LNCaP clone FGC (cell line): ENCODE measurements at regions not wholly inside any gene's neighbourhood (a gene's known extent, or its start where the extent isn't known, plus 50 kb on each side); places are given as distances from the start of the nearest gene placed in this dataset.
A peak's percentile ranks its signal among the peaks of the same experiment; 100 is the strongest.

Experiments
- DNase-seq: peaks from one replicate; pipeline ENCODE4 v3.0.0-alpha.2; 2011; ENCODE audit warnings: low read depth
- H3K4me3 ChIP-seq: 2 replicates; pipeline ENCODE4 v1.5.1; 2011; ENCODE audit warnings: mild to moderate bottlenecking, low read depth, low read length, control low read depth
- TF ChIP-seq, protein P1 (sequence below): IDR thresholded peaks from 2 replicates; pipeline ENCODE4 v1.5.1; 2012; ENCODE audit warnings: mild to moderate bottlenecking; ENCODE audit not compliant: control insufficient read depth, insufficient read depth; ENCODE audit errors: extremely low read depth

DNA sequence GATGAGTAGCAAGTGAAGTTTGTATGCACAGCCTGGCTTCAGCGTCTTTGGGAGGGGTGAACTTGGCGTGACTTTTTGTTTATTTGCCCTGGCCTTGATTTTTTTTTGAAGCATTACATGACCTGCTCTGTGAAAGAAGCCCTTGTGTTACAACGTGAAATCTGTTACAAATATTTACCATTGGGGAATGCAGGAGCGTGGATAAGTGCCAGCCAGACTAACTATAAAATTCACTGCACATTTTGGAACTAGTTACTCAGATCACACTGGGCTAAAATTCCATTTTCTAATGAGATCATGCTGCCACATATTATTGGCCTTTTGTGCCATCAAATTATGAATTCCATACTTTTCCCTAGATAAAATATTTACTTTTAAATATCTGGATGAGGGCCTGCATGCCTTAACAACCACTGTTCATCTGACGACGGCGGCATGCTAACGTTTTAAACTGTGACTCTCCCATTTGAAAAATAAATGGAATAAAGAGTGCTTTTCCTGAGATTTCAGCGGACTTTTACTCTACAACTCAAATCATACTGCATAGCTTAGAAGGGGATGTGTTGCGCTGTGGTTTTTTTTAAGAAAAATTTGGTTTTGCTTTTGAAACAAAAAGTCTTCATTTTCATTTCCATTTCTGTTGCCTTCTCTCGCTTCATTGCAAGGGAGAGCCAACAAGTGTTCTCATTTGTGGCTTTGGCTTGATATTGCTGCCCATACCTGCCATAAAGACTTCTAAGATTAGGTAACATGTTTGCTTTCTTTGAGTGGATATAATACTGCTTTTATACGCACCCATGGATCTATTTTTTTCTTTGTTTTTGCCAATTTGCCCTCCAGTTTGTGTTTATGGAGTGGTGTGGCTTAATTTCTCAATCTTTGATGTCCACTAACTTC lies 352.2 kb downstream of the TFEC start:
- no peak overlapping the region for H3K4me3 ChIP-seq
- TF ChIP-seq, protein P1, sequence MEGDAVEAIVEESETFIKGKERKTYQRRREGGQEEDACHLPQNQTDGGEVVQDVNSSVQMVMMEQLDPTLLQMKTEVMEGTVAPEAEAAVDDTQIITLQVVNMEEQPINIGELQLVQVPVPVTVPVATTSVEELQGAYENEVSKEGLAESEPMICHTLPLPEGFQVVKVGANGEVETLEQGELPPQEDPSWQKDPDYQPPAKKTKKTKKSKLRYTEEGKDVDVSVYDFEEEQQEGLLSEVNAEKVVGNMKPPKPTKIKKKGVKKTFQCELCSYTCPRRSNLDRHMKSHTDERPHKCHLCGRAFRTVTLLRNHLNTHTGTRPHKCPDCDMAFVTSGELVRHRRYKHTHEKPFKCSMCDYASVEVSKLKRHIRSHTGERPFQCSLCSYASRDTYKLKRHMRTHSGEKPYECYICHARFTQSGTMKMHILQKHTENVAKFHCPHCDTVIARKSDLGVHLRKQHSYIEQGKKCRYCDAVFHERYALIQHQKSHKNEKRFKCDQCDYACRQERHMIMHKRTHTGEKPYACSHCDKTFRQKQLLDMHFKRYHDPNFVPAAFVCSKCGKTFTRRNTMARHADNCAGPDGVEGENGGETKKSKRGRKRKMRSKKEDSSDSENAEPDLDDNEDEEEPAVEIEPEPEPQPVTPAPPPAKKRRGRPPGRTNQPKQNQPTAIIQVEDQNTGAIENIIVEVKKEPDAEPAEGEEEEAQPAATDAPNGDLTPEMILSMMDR = no peak
- peak; percentile 91 for DNase-seq

DNA sequence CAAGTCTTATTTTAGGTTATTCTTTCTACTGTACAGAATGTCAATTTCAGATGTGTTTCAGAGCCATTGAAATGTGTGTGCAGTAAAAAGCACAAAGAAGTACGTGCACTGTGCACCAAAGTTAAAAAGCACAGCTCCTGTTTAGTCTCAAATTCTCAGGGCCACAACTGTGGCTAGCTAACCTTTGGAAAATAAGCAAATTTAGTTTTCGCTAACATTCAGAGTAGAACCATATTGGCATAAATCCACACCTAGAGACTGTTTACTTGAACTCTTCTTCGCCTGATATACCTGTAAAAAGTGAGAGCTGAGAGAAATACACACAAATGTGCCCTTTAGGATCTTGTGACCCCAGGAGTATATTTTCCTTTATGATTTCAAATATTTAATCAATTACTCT lies 353.9 kb downstream of the TFEC start:
- DNase-seq = no peak
- H3K4me3 ChIP-seq = no peak overlapping the region
- TF ChIP-seq, protein P1 = no peak

DNA sequence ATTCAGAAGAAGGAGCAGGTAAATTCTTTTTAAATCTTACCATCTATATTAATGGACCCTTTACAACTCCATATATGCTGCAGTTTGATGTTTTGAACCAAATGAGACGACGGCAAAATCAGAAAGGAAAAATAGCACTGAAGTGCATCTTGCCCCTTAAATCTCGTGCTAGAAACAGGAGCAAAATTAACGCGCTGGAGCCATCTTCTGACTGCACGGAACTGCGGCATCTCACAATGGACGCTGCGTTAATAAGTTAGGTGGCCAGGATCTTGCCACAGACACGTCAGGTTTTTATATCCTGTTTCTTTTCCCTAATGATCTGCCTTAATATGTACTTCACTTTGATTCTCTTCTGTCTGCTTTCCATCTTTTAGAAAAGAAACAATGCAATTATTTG lies 354.5 kb downstream of the TFEC start:
- no peak for DNase-seq
- no peak overlapping the region for H3K4me3 ChIP-seq
- TF ChIP-seq, protein P1 = peak; percentile 51

GRCh38 chr7:115674467-115675024 lies 356.0 kb downstream of the TFEC start:
- TF ChIP-seq, protein P1 = no peak
- no peak overlapping the region for H3K4me3 ChIP-seq
- DNase-seq = no peak

GRCh38 chr7:115672024-115672423 lies 358.5 kb downstream of the TFEC start:
- TF ChIP-seq, protein P1 = no peak
- H3K4me3 ChIP-seq = no peak overlapping the region
- no peak for DNase-seq

- no peak for DNase-seq
- H3K4me3 ChIP-seq = no peak overlapping the region
- TF ChIP-seq, protein P1 = no peak
These were observed 367.9 kb downstream of the TFEC start for GRCh38 chr7:115662676-115663075.
